H1 (cell line): ENCODE measurements at regions not wholly inside any gene's neighbourhood (a gene's known extent, or its start where the extent isn't known, plus 50 kb on each side); places are given as distances from the start of the nearest gene placed in this dataset.

Source experiments
- CTCF ChIA-PET: fragments of 300-600 bp; sonication (Branson Sonifier 250); formaldehyde crosslinking; loops from one replicate; lab custom pipeline; 2021; ENCODE audit not compliant: partially characterized antibody; lab: Charles Lee
- POLR2A ChIA-PET: fragments of 300-600 bp; sonication (Branson Sonifier 250); formaldehyde crosslinking; loops from one replicate; lab custom pipeline; 2021; ENCODE audit warnings: inconsistent platforms; ENCODE audit not compliant: partially characterized antibody; lab: Charles Lee
- DNase-seq, 2 experiments: peaks; one replicate each; pipeline versions ENCODE4 v3.0.0 to v3.0.0-alpha.2; 2010 to 2022; ENCODE audit warnings: low spot score in 2 of 2, low read depth in 1 of 2, mixed read lengths in 1 of 2
- FAIRE-seq: peaks from 2 replicates; lab custom pipeline; 2011; peaks lifted over from hg19 to GRCh38; lab: Jason Lieb, UNC
- H2AFZ ChIP-seq: 2 replicates; pipeline ENCODE4 v1.8.1; 2012; ENCODE audit warnings: low read length, inconsistent platforms
- H2AK5ac ChIP-seq: 2 replicates; pipeline ENCODE4 v1.6.1; 2013; ENCODE audit warnings: low read depth, low read length
- H2BK120ac ChIP-seq: replicated peaks from 2 replicates; pipeline ENCODE3; 2013; ENCODE audit warnings: low read depth, low read length, inconsistent platforms
- H2BK12ac ChIP-seq: 2 replicates; pipeline ENCODE4 v1.6.1; 2013; ENCODE audit warnings: low read depth, low read length
- H2BK15ac ChIP-seq: 2 replicates; pipeline ENCODE4 v1.6.1; 2013; ENCODE audit warnings: low read length
- H2BK20ac ChIP-seq: 2 replicates; pipeline ENCODE4 v1.6.1; 2013; ENCODE audit warnings: low read length
- H2BK5ac ChIP-seq: 2 replicates; pipeline ENCODE4 v1.6.1; 2013; ENCODE audit warnings: low read depth, low read length
- H3K14ac ChIP-seq: 2 replicates; pipeline ENCODE4 v1.6.1; 2013; ENCODE audit warnings: inconsistent platforms; ENCODE audit not compliant: insufficient read length
- H3K18ac ChIP-seq: 2 replicates; pipeline ENCODE4 v1.6.1; 2013; ENCODE audit warnings: low read length; ENCODE audit errors: extremely low read depth
- H3K23ac ChIP-seq: 2 replicates; pipeline ENCODE4 v1.6.1; 2013; ENCODE audit warnings: inconsistent platforms; ENCODE audit not compliant: insufficient read length
- H3K23me2 ChIP-seq: 2 replicates; pipeline ENCODE4 v1.6.1; 2013; ENCODE audit warnings: low read depth, low read length
- H3K27ac ChIP-seq: 2 replicates; pipeline ENCODE4 v1.6.1; 2011; ENCODE audit warnings: low read depth, low read length, inconsistent platforms
- H3K27me3 ChIP-seq, 4 experiments: replicated peaks in 1 of 4; 1 replicate in 1 of 4; 2 replicates in 3 of 4; pipeline versions ENCODE4 v1.6.1 to v1.8.1; 2011 to 2013; ENCODE audit warnings: low read length in 3 of 4, mild to moderate bottlenecking in 3 of 4, inconsistent platforms in 2 of 4, mixed read lengths in 2 of 4, moderate library complexity in 1 of 4; ENCODE audit not compliant: control insufficient read depth in 3 of 4, insufficient read depth in 3 of 4; ENCODE audit errors: extremely low read depth in 1 of 4
- H3K36me3 ChIP-seq, 4 experiments: 2 replicates each; pipeline versions ENCODE4 v1.6.1 to v1.8.1; 2011 to 2013; ENCODE audit warnings: mild to moderate bottlenecking in 4 of 4, low read length in 3 of 4, moderate library complexity in 2 of 4, control low read depth in 1 of 4, inconsistent platforms in 1 of 4; ENCODE audit not compliant: insufficient read depth in 4 of 4, control insufficient read depth in 2 of 4
- H3K4ac ChIP-seq: replicated peaks from 2 replicates; pipeline ENCODE3; 2013; ENCODE audit warnings: low read length, low read depth, mixed read lengths, inconsistent platforms; ENCODE audit not compliant: insufficient read length
- H3K4me1 ChIP-seq, 4 experiments: replicated peaks in 1 of 4; 1 replicate in 1 of 4; 2 replicates in 3 of 4; pipeline versions ENCODE4 v1.6.1 to v1.8.1; 2011 to 2013; ENCODE audit warnings: low read length in 3 of 4, inconsistent platforms in 2 of 4, mixed read lengths in 1 of 4; ENCODE audit not compliant: insufficient read depth in 4 of 4, control insufficient read depth in 3 of 4
- H3K4me2 ChIP-seq, 2 experiments: 2 replicates each; pipeline versions ENCODE4 v1.6.1 to v1.8.1; 2011 to 2013; ENCODE audit warnings: low read depth in 2 of 2, low read length in 2 of 2, control low read depth in 1 of 2, inconsistent platforms in 1 of 2, mild to moderate bottlenecking in 1 of 2; ENCODE audit not compliant: insufficient read depth in 1 of 2
- H3K4me3 ChIP-seq, 4 experiments: fragments of 200-600, 300-600 bp in 1 of 4; sonication (generic), shearing (Covaris generic), sonication (Bioruptor Twin) in 1 of 4; 2 replicates each; pipeline versions ENCODE4 v1.5.1 to v1.8.1; 2011 to 2016; ENCODE audit warnings: low read length in 4 of 4, low read depth in 3 of 4, control low read depth in 2 of 4, inconsistent platforms in 2 of 4, mild to moderate bottlenecking in 2 of 4, mixed read lengths in 1 of 4, moderate library complexity in 1 of 4; ENCODE audit not compliant: insufficient read depth in 2 of 4; ENCODE audit errors: extremely low read depth in 1 of 4
- H3K56ac ChIP-seq: replicated peaks from 2 replicates; pipeline ENCODE3; 2013; ENCODE audit warnings: low read depth, mild to moderate bottlenecking, mixed read lengths, low read length, inconsistent platforms; ENCODE audit not compliant: insufficient read length
- H3K79me1 ChIP-seq: 2 replicates; pipeline ENCODE4 v1.6.1; 2013; ENCODE audit warnings: low read depth, low read length, control low read depth
- H3K79me2 ChIP-seq, 2 experiments: 2 replicates each; pipeline versions ENCODE4 v1.6.1 to v1.8.1; 2012 to 2013; ENCODE audit warnings: low read length in 2 of 2, mild to moderate bottlenecking in 2 of 2, inconsistent platforms in 1 of 2; ENCODE audit not compliant: insufficient read depth in 2 of 2, control insufficient read depth in 1 of 2
- H3K9ac ChIP-seq, 4 experiments: replicated peaks in 1 of 4; 1 replicate in 1 of 4; 2 replicates in 3 of 4; pipeline versions ENCODE4 v1.6.1 to v1.8.1; 2011 to 2013; ENCODE audit warnings: low read depth in 3 of 4, low read length in 3 of 4, control low read depth in 2 of 4, mild to moderate bottlenecking in 2 of 4, moderate library complexity in 2 of 4, inconsistent platforms in 1 of 4; ENCODE audit errors: extremely low read depth in 1 of 4
- H3K9me3 ChIP-seq, 2 experiments: 2 replicates each; pipeline versions ENCODE4 v1.6.1 to v1.8.1; 2012 to 2013; ENCODE audit warnings: mild to moderate bottlenecking in 2 of 2, moderate library complexity in 2 of 2, control low read depth in 1 of 2, inconsistent platforms in 1 of 2, low read depth in 1 of 2, low read length in 1 of 2, mixed read lengths in 1 of 2; ENCODE audit not compliant: insufficient read depth in 2 of 2
- H4K20me1 ChIP-seq, 2 experiments: replicated peaks in 1 of 2; 2 replicates each; pipeline versions ENCODE3 to v1.8.1; 2011 to 2013; ENCODE audit warnings: inconsistent platforms in 2 of 2, low read length in 2 of 2, mild to moderate bottlenecking in 1 of 2; ENCODE audit not compliant: insufficient read depth in 2 of 2, control insufficient read depth in 1 of 2
- H4K5ac ChIP-seq: 2 replicates; pipeline ENCODE4 v1.6.1; 2013; ENCODE audit warnings: low read length, low read depth, mixed read lengths, inconsistent platforms; ENCODE audit not compliant: insufficient read length
- H4K8ac ChIP-seq: 2 replicates; pipeline ENCODE4 v1.8.0; 2013; ENCODE audit warnings: mild to moderate bottlenecking, moderate library complexity, low read length, inconsistent platforms; ENCODE audit not compliant: insufficient read depth; ENCODE audit errors: extremely low read depth
- H4K91ac ChIP-seq: replicated peaks from 2 replicates; pipeline ENCODE3; 2013; ENCODE audit warnings: low read length, mixed read lengths, inconsistent platforms; ENCODE audit not compliant: insufficient read length
- BCL11A ChIP-seq, 2 experiments: IDR thresholded peaks; one replicate each; pipeline ENCODE4 v1.6.1; 2011; ENCODE audit warnings: low read depth in 2 of 2, low read length in 2 of 2, mild to moderate bottlenecking in 2 of 2
- CHD2 ChIP-seq: IDR thresholded peaks from 2 replicates; pipeline ENCODE4 v1.6.1; 2012; ENCODE audit warnings: low read length, improper control_type of control experiment
- CREB1 ChIP-seq: IDR thresholded peaks from 2 replicates; pipeline ENCODE4 v1.6.1; 2012; ENCODE audit warnings: inconsistent platforms
- EP300 ChIP-seq, 2 experiments: IDR thresholded peaks; 1 replicate in 1 of 2; 2 replicates in 1 of 2; pipeline ENCODE4 v1.6.1; 2011 to 2012; ENCODE audit warnings: low read depth in 2 of 2, low read length in 2 of 2, mild to moderate bottlenecking in 2 of 2, borderline replicate concordance in 1 of 2, inconsistent platforms in 1 of 2, moderate library complexity in 1 of 2
- GABPA ChIP-seq: IDR thresholded peaks from 2 replicates; pipeline ENCODE4 v1.6.1; 2011; ENCODE audit warnings: mild to moderate bottlenecking, low read length, moderate library complexity, borderline replicate concordance; ENCODE audit not compliant: insufficient read depth
- GTF2F1 ChIP-seq: IDR thresholded peaks from 2 replicates; pipeline ENCODE4 v1.6.1; 2012; ENCODE audit warnings: low read depth, low read length, improper control_type of control experiment, borderline replicate concordance
- NRF1 ChIP-seq: IDR thresholded peaks from 2 replicates; pipeline ENCODE4 v1.6.1; 2011; ENCODE audit warnings: mild to moderate bottlenecking, low read depth, low read length, improper control_type of control experiment
- POLR2AphosphoS5 ChIP-seq: IDR thresholded peaks from 2 replicates; pipeline ENCODE4 v1.6.1; 2011; ENCODE audit warnings: low read depth, low read length
- POU5F1 ChIP-seq: IDR thresholded peaks from 2 replicates; pipeline ENCODE4 v1.6.1; 2011; ENCODE audit warnings: low read depth, mild to moderate bottlenecking, low read length, moderate library complexity
- RNF2 ChIP-seq: fragments of 200-900, 300-1000 bp; sonication (generic); IDR thresholded peaks from 2 replicates; pipeline ENCODE4 v1.7.1; 2016; ENCODE audit warnings: borderline replicate concordance, low read depth, mild to moderate bottlenecking, antibody characterized with exemption, low read length; ENCODE audit not compliant: poor library complexity, severe bottlenecking; ENCODE audit errors: missing control alignments
- RXRA ChIP-seq: IDR thresholded peaks from 2 replicates; pipeline ENCODE4 v1.6.1; 2011; ENCODE audit warnings: low read depth, mild to moderate bottlenecking, low read length, moderate library complexity; ENCODE audit not compliant: insufficient read depth
- SP1 ChIP-seq: IDR thresholded peaks from 2 replicates; pipeline ENCODE4 v1.6.1; 2011; ENCODE audit warnings: low read depth, low read length
- TEAD4 ChIP-seq: IDR thresholded peaks from 2 replicates; pipeline ENCODE4 v1.6.1; 2012; ENCODE audit warnings: low read depth, low read length, inconsistent platforms, mixed read lengths
- WGBS, 2 experiments: shearing (Covaris generic) in 1 of 2; methylation state at CpG; one replicate each; pipeline versions ENCODE4 v1.1.6 to v1.1.7; 2013 to 2015; ENCODE audit warnings: low lambda C conversion rate in 2 of 2, mixed read lengths in 2 of 2, inconsistent platforms in 1 of 2, low coverage in 1 of 2, missing lambda C conversion rate in 1 of 2; ENCODE audit not compliant: insufficient replicate concordance in 2 of 2, insufficient coverage in 1 of 2, insufficient read length in 1 of 2; ENCODE audit errors: extremely low coverage in 1 of 2, missing lambda C conversion rate in 1 of 2; 5-methylcytosine and 5-hydroxymethylcytosine counted together

DNA sequence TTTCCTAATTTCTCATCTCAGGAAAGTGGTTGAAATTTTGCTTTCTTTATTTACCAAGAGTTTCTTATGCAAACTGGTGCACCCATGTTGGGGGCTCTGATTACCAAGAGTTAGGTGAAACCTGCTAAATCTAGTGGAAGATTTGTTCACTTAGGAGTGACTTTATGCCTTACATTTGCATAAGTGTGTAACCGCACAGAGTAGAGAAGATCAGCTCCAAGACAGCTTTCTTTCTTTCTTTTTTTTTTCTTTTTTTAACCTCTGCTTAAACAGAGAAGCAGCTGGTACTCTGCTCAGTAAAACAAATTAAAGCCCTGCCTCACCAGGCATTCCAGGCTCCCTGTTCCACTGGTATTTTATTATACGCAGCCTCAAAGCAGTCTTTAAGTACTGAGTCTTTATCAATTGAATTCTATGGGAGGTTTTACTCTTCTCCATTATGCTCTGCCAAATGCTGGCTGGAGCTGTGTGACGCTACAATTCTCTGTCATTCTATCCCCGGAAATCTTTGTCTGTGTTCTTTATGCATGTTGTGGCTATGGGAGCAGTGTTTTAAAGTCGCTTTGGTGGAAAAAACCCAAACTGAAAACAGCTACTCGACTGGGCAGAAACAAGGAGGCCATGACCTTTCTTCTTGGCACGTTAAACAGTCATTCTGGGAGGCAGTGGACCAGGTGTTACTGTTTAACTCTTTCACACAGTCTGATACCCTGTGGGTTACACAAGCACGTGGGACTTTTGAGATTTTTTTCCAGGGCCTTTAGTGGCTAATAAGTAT, 55.2 kb upstream of the GBE1 start:
- no peak overlapping the region for H2BK15ac ChIP-seq
- H3K4me3 ChIP-seq, result no peak overlapping the region
- H4K91ac ChIP-seq, result no peak overlapping the region
- no peak overlapping the region for H2AK5ac ChIP-seq
- H2BK120ac ChIP-seq, result no peak overlapping the region
- H3K56ac ChIP-seq, result no peak overlapping the region
- no peak overlapping the region for H3K23ac ChIP-seq
- no peaks in the 10 kb centered on the region for H3K27me3 ChIP-seq
- no peak overlapping the region for H3K4me2 ChIP-seq
- H2BK5ac ChIP-seq, result no peak overlapping the region
- ChIA-PET CTCF (interaction anchor here (1.0 kb wide), 1 partner anchor 13 kb away, joined by 3 read pairs; no protein-coding TSS in a partner anchor), POLR2A (no interaction called here)
- no peak overlapping the region for H3K9ac ChIP-seq
- no peak overlapping the region for H3K18ac ChIP-seq
- H3K4ac ChIP-seq, result no peak overlapping the region
- TF ChIP-seq CHD2, result no peak
- TF ChIP-seq RXRA, result no peak
- no peak for TF ChIP-seq TEAD4
- no peak for TF ChIP-seq GABPA
- no peak for TF ChIP-seq NRF1
- no peak for TF ChIP-seq BCL11A (IDR thresholded peaks at IDR 0.05; ENCODE audit: low read depth in 2 of 2, low read length in 2 of 2)
- no peak for TF ChIP-seq CREB1
- TF ChIP-seq POU5F1, result no peak
- no peak for TF ChIP-seq RNF2
- TF ChIP-seq EP300 (IDR thresholded peaks at IDR 0.05; ENCODE audit: borderline replicate concordance in 1 of 2, low read depth in 2 of 2, low read length in 2 of 2), result no peak
- TF ChIP-seq GTF2F1, result no peak
- no peak for TF ChIP-seq SP1
- no peak for TF ChIP-seq POLR2AphosphoS5
- H4K5ac ChIP-seq, result no peak overlapping the region
- H3K36me3 ChIP-seq, result 0 out of 8 replicates have a peak, but pooled peaks cover 0 to 3% (median 0%) of the 10 kb centered on the region in 4 experiments
- DNase-seq (no peak), FAIRE-seq (no peak)
- peaks cover 5 to 8% of the 10 kb centered on the region in 2 experiments for H3K9me3 ChIP-seq
- WGBS, 2 experiments, result 94% methylated on average over 8 of the region's 8 CpGs; no CpG with 5 or more reads in 1 of the 2 experiments
- H2AFZ ChIP-seq, result peak overlapping the region; percentile 68; the same call in 1 of the 2 replicates
- no peaks in the 10 kb centered on the region for H3K79me1 ChIP-seq
- no peak overlapping the region for H2BK20ac ChIP-seq
- H3K79me2 ChIP-seq, result no peaks in the 10 kb centered on the region
- no peak overlapping the region for H4K8ac ChIP-seq
- no peaks in the 10 kb centered on the region for H4K20me1 ChIP-seq
- no peak overlapping the region for H3K27ac ChIP-seq
- H3K4me1 ChIP-seq, result no peaks in the 10 kb centered on the region; a peak in 1 of 7 replicates
- H3K23me2 ChIP-seq, result no peaks in the 10 kb centered on the region
- no peak overlapping the region for H3K14ac ChIP-seq
- no peak overlapping the region for H2BK12ac ChIP-seq
